K562 (cell line): ENCODE measurements at regions not wholly inside any gene's neighbourhood (a gene's known extent, or its start where the extent isn't known, plus 50 kb on each side); places are given as distances from the start of the nearest gene placed in this dataset.

Experiments used
- ATAC-seq: fragments of 200-7000 bp; cut with Tn5 transposase; 3 replicates; pipeline ENCODE4 v1.9.1; 2020; ENCODE audit warnings: moderate library complexity
- BruUV-seq: library from RNA; stranded (reverse); fragments of 400-500 nt; replicated peaks from 2 replicates; lab custom pipeline; 2021; lab: Mats Ljungman, UMichigan
- CTCF ChIA-PET: fragments of 300-600 bp; formaldehyde crosslinking; extraction: SDS; loops from one replicate; lab custom pipeline; 2021; ENCODE audit warnings: low intra/inter-chr PET ratio; lab: Yijun Ruan, JAX
- POLR2A ChIA-PET: fragments of 300-600, 350-650 bp; sonication (Branson Sonifier 250); formaldehyde crosslinking; extraction: SDS; loops from one replicate; lab custom pipeline; 2021; ENCODE audit warnings: antibody characterized with exemption, inconsistent platforms; lab: Yijun Ruan, JAX
- DNase-seq, 4 experiments: peaks; one replicate each; pipeline versions ENCODE4 v3.0.0 to v3.0.0-alpha.2; 2011 to 2018; ENCODE audit warnings: low spot score in 3 of 4, mixed read lengths in 3 of 4; ENCODE audit errors: extremely low read depth in 1 of 4
- FAIRE-seq: peaks from 2 replicates; lab custom pipeline; 2011; peaks lifted over from hg19 to GRCh38; lab: Jason Lieb, UNC
- H2AFZ ChIP-seq: 2 replicates; pipeline ENCODE4 v1.6.0; 2011; ENCODE audit warnings: low read depth, low read length, control low read depth, inconsistent platforms
- H3K27ac ChIP-seq: fragments of 200-600 bp; 3 replicates; pipeline ENCODE4 v1.8.0; 2011; ENCODE audit warnings: low read depth, mild to moderate bottlenecking, control low read depth, inconsistent platforms, low read length, moderate library complexity, mixed read lengths; ENCODE audit errors: extremely low read depth
- H3K27me3 ChIP-seq, 2 experiments: fragments of 300-600 bp in 1 of 2; 2 replicates in 1 of 2; 3 replicates in 1 of 2; pipeline versions ENCODE4 v1.6.0 to v1.8.0; 2011; ENCODE audit warnings: inconsistent platforms in 2 of 2, low read length in 2 of 2, mild to moderate bottlenecking in 1 of 2, mixed read lengths in 1 of 2, moderate library complexity in 1 of 2; ENCODE audit not compliant: control insufficient read depth in 2 of 2, insufficient read depth in 2 of 2
- H3K36me3 ChIP-seq: fragments of 300-600 bp; 3 replicates; pipeline ENCODE4 v1.8.0; 2011; ENCODE audit warnings: mild to moderate bottlenecking, low read length, inconsistent platforms; ENCODE audit not compliant: control insufficient read depth, insufficient read depth
- H3K4me1 ChIP-seq, 2 experiments: fragments of 200-600 bp in 1 of 2; replicated peaks in 1 of 2; 2 replicates in 1 of 2; 3 replicates in 1 of 2; pipeline versions ENCODE4 v1.5.1 to v1.8.0; 2011; ENCODE audit warnings: inconsistent platforms in 2 of 2, low read length in 2 of 2, mild to moderate bottlenecking in 1 of 2, mixed read lengths in 1 of 2, moderate library complexity in 1 of 2; ENCODE audit not compliant: control insufficient read depth in 2 of 2, insufficient read depth in 2 of 2
- H3K4me2 ChIP-seq: 2 replicates; pipeline ENCODE4 v1.6.1; 2011; ENCODE audit warnings: low read length, control low read depth, inconsistent platforms, mixed read lengths; ENCODE audit not compliant: insufficient read depth
- H3K4me3 ChIP-seq: fragments of 200-600 bp; sonication (generic), shearing (Covaris generic); 2 replicates; pipeline ENCODE4 v1.5.1; 2016; ENCODE audit warnings: control low read depth, inconsistent platforms
- H3K79me2 ChIP-seq: fragments of 200-600 bp; 3 replicates; pipeline ENCODE4 v1.8.0; 2011; ENCODE audit warnings: low read length, inconsistent platforms; ENCODE audit not compliant: control insufficient read depth, insufficient read depth
- H3K9ac ChIP-seq, 2 experiments: 2 replicates each; pipeline versions ENCODE4 v1.6.0 to v1.6.1; 2011; ENCODE audit warnings: low read depth in 2 of 2, low read length in 2 of 2, control low read depth in 1 of 2, inconsistent platforms in 1 of 2, mild to moderate bottlenecking in 1 of 2, mixed read lengths in 1 of 2; ENCODE audit not compliant: insufficient read depth in 1 of 2
- H3K9me1 ChIP-seq: one replicate; pipeline ENCODE4 v1.6.0; 2011; ENCODE audit warnings: inconsistent platforms, mild to moderate bottlenecking, low read length, moderate library complexity; ENCODE audit not compliant: control insufficient read depth, insufficient read depth
- H3K9me3 ChIP-seq: replicated peaks from 2 replicates; pipeline ENCODE4 v1.5.1; 2011; ENCODE audit warnings: low read depth, low read length, inconsistent platforms; ENCODE audit not compliant: control insufficient read depth, insufficient read depth
- H4K20me1 ChIP-seq: replicated peaks from 2 replicates; pipeline ENCODE4 v1.6.1; 2011; ENCODE audit warnings: low read length, inconsistent platforms, mixed read lengths; ENCODE audit not compliant: control insufficient read depth, insufficient read depth
- FOXA1 ChIP-seq: fragments of 450-650 bp; IDR thresholded peaks from 2 replicates; pipeline ENCODE4 v1.6.1; 2016; ENCODE audit warnings: mild to moderate bottlenecking, borderline replicate concordance
- FOXK2 ChIP-seq, 2 experiments: fragments of 450-650 bp; IDR thresholded peaks in 1 of 2; conservative IDR thresholded peaks in 1 of 2; 2 replicates each; pipeline ENCODE4 v1.6.1; 2016; ENCODE audit warnings: low read depth in 2 of 2, mild to moderate bottlenecking in 1 of 2
- GTF2A2 ChIP-seq: IDR thresholded peaks from 2 replicates; pipeline ENCODE4 v1.6.1; 2016; ENCODE audit warnings: mild to moderate bottlenecking, missing genetic modification characterization, missing compliant biosample characterization
- KLF13 ChIP-seq: fragments of 450-650 bp; IDR thresholded peaks from 2 replicates; pipeline ENCODE4 v1.6.1; 2016; ENCODE audit warnings: missing genetic modification characterization, low read depth, mild to moderate bottlenecking, missing compliant biosample characterization, moderate library complexity, borderline replicate concordance
- MCM7 ChIP-seq, 2 experiments: fragments of 450-650 bp; IDR thresholded peaks; 2 replicates each; pipeline ENCODE4 v1.6.1; 2016 to 2018
- MED1 ChIP-seq: sonication (generic); formaldehyde crosslinking; IDR thresholded peaks from 2 replicates; pipeline ENCODE4 v1.8.1; 2023; ENCODE audit warnings: missing genetic modification reagents, borderline replicate concordance
- NCOA1 ChIP-seq: fragments of 450-650 bp; IDR thresholded peaks from 2 replicates; pipeline ENCODE4 v1.6.1; 2016; ENCODE audit warnings: low read depth
- ZNF143 ChIP-seq: sonication (generic); formaldehyde crosslinking; IDR thresholded peaks from 2 replicates; pipeline ENCODE4 v1.9.0; 2022; ENCODE audit warnings: mild to moderate bottlenecking, missing genetic modification reagents
- ZNF217 ChIP-seq: sonication (generic); formaldehyde crosslinking; IDR thresholded peaks from 2 replicates; pipeline ENCODE4 v1.8.0; 2022; ENCODE audit warnings: mild to moderate bottlenecking, missing genetic modification reagents
- ZNF324 ChIP-seq: fragments of 250-450 bp; sonication (Bioruptor Pico); IDR thresholded peaks from 2 replicates; pipeline ENCODE4 v1.4.0; 2020; ENCODE audit warnings: mild to moderate bottlenecking
- ZNF384 ChIP-seq: IDR thresholded peaks from 2 replicates; pipeline ENCODE4 v1.6.1; 2012; ENCODE audit warnings: low read depth, low read length, improper control_type of control experiment
- WGBS: fragments of 100-300 bp; shearing (Covaris generic); methylation state at CpG from one replicate; pipeline ENCODE4 v1.1.6; 2016; ENCODE audit warnings: low coverage, mixed read lengths; ENCODE audit not compliant: insufficient coverage; ENCODE audit errors: missing lambda C conversion rate; 5-methylcytosine and 5-hydroxymethylcytosine counted together
- in situ Hi-C: fragments of 300-500 bp; cut with MboI; formaldehyde crosslinking; loops from 4 replicates; pipeline ENCODE4 v1.15.0; 2018; ENCODE audit warnings: inconsistent platforms, mixed read lengths
- intact Hi-C: fragments of 100-400 bp; cut with micrococcal nuclease; formaldehyde crosslinking; loops from 2 replicates; pipeline ENCODE4 v1.14.2; 2022
- TF ChIP-seq, protein P1 (sequence below): fragments of 200-800 bp; sonication (Bioruptor generic); IDR thresholded peaks from 2 replicates; pipeline ENCODE4 v1.6.1; 2017; ENCODE audit warnings: missing genetic modification characterization, missing compliant biosample characterization
- TF ChIP-seq, protein P2 (sequence below): fragments of 250-450 bp; sonication (Bioruptor Pico); IDR thresholded peaks from 2 replicates; pipeline ENCODE4 v1.5.0; 2021

DNA sequence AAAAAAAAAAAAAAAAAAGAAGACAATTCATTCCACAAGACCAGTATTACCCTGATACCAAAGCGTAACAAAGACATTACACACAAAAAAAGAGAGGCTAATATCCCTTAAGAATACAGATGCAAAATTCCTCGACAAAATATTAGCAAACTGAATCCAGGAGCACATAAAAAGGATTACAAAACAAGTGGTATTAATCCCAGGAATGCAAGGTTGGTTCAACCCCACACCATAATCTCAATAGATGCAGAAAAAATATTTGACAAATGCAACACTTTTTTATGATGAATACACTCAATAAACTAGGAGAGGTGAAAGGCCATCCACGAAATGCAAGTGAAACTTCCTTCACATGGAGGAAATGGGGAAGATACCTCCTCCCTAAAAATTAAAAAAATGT, 80.1 kb upstream of the TLR4 start:
- Histone ChIP-seq H3K9me1 (no peaks in the 10 kb centered on the region), H3K27ac (no peak overlapping the region), H3K9me3 (no peaks in the 10 kb centered on the region), H3K79me2 (no peaks in the 10 kb centered on the region), H3K36me3 (no peaks in the 10 kb centered on the region), H4K20me1 (no peaks in the 10 kb centered on the region), H3K4me1 (no peaks in the 10 kb centered on the region), H3K27me3 (no peaks in the 10 kb centered on the region)
- DNase-seq = no peak
- no peak for ATAC-seq
- no TSS peak for BruUV-seq
- in situ Hi-C loops (no loop called here), intact Hi-C loops (no loop called here)
- no peak for TF ChIP-seq ZNF384
- TF ChIP-seq ZNF217 (CRISPR knock-in tag) = no peak
- TF ChIP-seq, protein P1, sequence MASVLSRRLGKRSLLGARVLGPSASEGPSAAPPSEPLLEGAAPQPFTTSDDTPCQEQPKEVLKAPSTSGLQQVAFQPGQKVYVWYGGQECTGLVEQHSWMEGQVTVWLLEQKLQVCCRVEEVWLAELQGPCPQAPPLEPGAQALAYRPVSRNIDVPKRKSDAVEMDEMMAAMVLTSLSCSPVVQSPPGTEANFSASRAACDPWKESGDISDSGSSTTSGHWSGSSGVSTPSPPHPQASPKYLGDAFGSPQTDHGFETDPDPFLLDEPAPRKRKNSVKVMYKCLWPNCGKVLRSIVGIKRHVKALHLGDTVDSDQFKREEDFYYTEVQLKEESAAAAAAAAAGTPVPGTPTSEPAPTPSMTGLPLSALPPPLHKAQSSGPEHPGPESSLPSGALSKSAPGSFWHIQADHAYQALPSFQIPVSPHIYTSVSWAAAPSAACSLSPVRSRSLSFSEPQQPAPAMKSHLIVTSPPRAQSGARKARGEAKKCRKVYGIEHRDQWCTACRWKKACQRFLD (CRISPR knock-in tag) = no peak
- no peak for TF ChIP-seq ZNF143 (CRISPR knock-in tag)
- TF ChIP-seq NCOA1 = no peak
- TF ChIP-seq ZNF324 (CRISPR knock-in tag) = peak; percentile 90
- TF ChIP-seq, all 486 proteins: peak for 1
- no peak for FAIRE-seq
- H3K4me3 ChIP-seq = no peak overlapping the region
- ChIA-PET CTCF (no interaction called here), POLR2A (no interaction called here)
- no peak overlapping the region for H3K4me2 ChIP-seq
- no peak overlapping the region for H3K9ac ChIP-seq
- WGBS = 0% methylated on average over 3 of the region's 3 CpGs
- H2AFZ ChIP-seq = no peak overlapping the region

DNA sequence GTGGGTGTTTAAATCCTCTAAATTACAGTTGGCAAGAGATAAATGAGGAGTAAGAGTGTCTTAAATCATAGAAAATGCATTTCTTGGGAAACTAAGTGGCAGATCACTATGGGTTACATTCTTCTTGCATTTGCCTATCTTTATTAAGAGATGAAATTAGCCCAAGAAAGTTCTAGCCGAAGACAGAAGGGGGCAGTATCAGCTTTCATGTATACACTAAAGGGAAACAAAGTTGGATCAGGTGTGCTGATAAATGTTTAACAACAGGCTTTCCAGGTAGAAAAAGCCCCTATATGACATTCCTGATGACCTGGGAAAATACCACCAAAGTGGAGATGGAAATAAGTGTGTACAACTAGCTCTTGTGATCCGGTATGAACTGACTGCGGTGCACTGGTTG, 81.9 kb upstream of the TLR4 start:
- Histone ChIP-seq H3K27ac (no peak overlapping the region), H3K27me3 (no peaks in the 10 kb centered on the region), H4K20me1 (no peaks in the 10 kb centered on the region), H3K9ac (no peak overlapping the region), H3K9me1 (no peaks in the 10 kb centered on the region), H3K4me1 (no peaks in the 10 kb centered on the region), H3K4me3 (no peak overlapping the region), H2AFZ (no peak overlapping the region), H3K36me3 (no peaks in the 10 kb centered on the region), H3K9me3 (no peaks in the 10 kb centered on the region), H3K79me2 (no peaks in the 10 kb centered on the region), H3K4me2 (no peak overlapping the region)
- ChIA-PET CTCF (no interaction called here), POLR2A (no interaction called here)
- intact Hi-C loops = no loop called here
- DNase-seq (no peak), FAIRE-seq (no peak), ATAC-seq (no peak)
- 0% methylated on average over 3 of the region's 3 CpGs for WGBS
- in situ Hi-C loops = no loop called here
- BruUV-seq = no TSS peak
- TF ChIP-seq, protein P2, sequence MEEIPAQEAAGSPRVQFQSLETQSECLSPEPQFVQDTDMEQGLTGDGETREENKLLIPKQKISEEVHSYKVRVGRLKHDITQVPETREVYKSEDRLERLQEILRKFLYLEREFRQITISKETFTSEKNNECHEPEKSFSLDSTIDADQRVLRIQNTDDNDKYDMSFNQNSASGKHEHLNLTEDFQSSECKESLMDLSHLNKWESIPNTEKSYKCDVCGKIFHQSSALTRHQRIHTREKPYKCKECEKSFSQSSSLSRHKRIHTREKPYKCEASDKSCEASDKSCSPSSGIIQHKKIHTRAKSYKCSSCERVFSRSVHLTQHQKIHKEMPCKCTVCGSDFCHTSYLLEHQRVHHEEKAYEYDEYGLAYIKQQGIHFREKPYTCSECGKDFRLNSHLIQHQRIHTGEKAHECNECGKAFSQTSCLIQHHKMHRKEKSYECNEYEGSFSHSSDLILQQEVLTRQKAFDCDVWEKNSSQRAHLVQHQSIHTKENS (CRISPR knock-in tag) = no peak
- no peak for TF ChIP-seq MED1 (CRISPR knock-in tag)
- no peak for TF ChIP-seq KLF13 (tag)
- TF ChIP-seq FOXA1 = no peak
- TF ChIP-seq MCM7 (IDR thresholded peaks at IDR 0.05) = no peak
- no peak for TF ChIP-seq FOXK2 (conservative IDR thresholded peaks at IDR 0.05 in 1 of 2, IDR thresholded peaks at IDR 0.05 in 1 of 2; ENCODE audit: low read depth in 2 of 2)
- TF ChIP-seq NCOA1 = no peak
- TF ChIP-seq GTF2A2 (tag) = no peak
